GM12878 (cell line): ENCODE measurements at regions not wholly inside any gene's neighbourhood (a gene's known extent, or its start where the extent isn't known, plus 50 kb on each side); places are given as distances from the start of the nearest gene placed in this dataset.

ENCODE experiments used
- ATAC-seq: fragments of 200-7000 bp; cut with Tn5 transposase; 3 replicates; pipeline ENCODE4 v1.9.1; 2020; ENCODE audit warnings: mild to moderate bottlenecking, moderate library complexity
- BruUV-seq: library from RNA; stranded (reverse); fragments of 400-500 nt; replicated peaks from 2 replicates; lab custom pipeline; 2021; lab: Mats Ljungman, UMichigan
- CTCF ChIA-PET: fragments of 300-600 bp; sonication (Branson Sonifier 250); formaldehyde crosslinking; extraction: SDS; loops from one replicate; lab custom pipeline; 2021; ENCODE audit warnings: inconsistent platforms; lab: Yijun Ruan, JAX
- POLR2A ChIA-PET: fragments of 350-600 bp; formaldehyde crosslinking; extraction: SDS; loops from one replicate; lab custom pipeline; 2021; ENCODE audit warnings: inconsistent platforms; lab: Charles Lee
- RAD21 ChIA-PET: fragments of 300-600 bp; sonication (Branson Sonifier 250); formaldehyde crosslinking; loops from one replicate; lab custom pipeline; 2023; ENCODE audit warnings: antibody characterized with exemption; ENCODE audit not compliant: unreplicated experiment; lab: Charles Lee
- SMC1A ChIA-PET: fragments of 300-600 bp; sonication (Branson Sonifier 250); formaldehyde crosslinking; loops from one replicate; lab custom pipeline; 2023; ENCODE audit not compliant: unreplicated experiment, uncharacterized antibody; lab: Charles Lee
- DNase-seq: peaks from one replicate; pipeline ENCODE4 v3.0.0-alpha.2; 2011; ENCODE audit warnings: low read depth, low spot score
- FAIRE-seq: peaks from 3 replicates; lab custom pipeline; 2011; peaks lifted over from hg19 to GRCh38; lab: Jason Lieb, UNC
- H2AFZ ChIP-seq: 2 replicates; pipeline ENCODE4 v1.6.0; 2011; ENCODE audit warnings: low read depth, low read length, control low read depth; ENCODE audit not compliant: control insufficient read depth
- H3K27ac ChIP-seq: 2 replicates; pipeline ENCODE4 v1.5.1; 2011; ENCODE audit warnings: control low read depth; ENCODE audit not compliant: control insufficient read depth, insufficient read depth
- H3K27me3 ChIP-seq, 2 experiments: replicated peaks in 1 of 2; 2 replicates each; pipeline versions ENCODE4 v1.6.0 to v1.6.1; 2011; ENCODE audit warnings: low read length in 1 of 2; ENCODE audit not compliant: control insufficient read depth in 2 of 2, insufficient read depth in 2 of 2
- H3K36me3 ChIP-seq, 2 experiments: 2 replicates each; pipeline ENCODE4 v1.5.1; 2011; ENCODE audit warnings: low read length in 1 of 2; ENCODE audit not compliant: control insufficient read depth in 2 of 2, insufficient read depth in 2 of 2
- H3K4me1 ChIP-seq: 2 replicates; pipeline ENCODE4 v1.6.1; 2011; ENCODE audit warnings: mild to moderate bottlenecking, low read length, moderate library complexity, mixed read lengths; ENCODE audit not compliant: control insufficient read depth, insufficient read depth
- H3K4me2 ChIP-seq: 2 replicates; pipeline ENCODE4 v1.6.0; 2011; ENCODE audit warnings: control low read depth; ENCODE audit not compliant: control insufficient read depth, insufficient read depth
- H3K4me3 ChIP-seq: fragments of 200-600 bp; sonication (generic); 2 replicates; pipeline ENCODE4 v1.5.1; 2016
- H3K79me2 ChIP-seq: 2 replicates; pipeline ENCODE4 v1.6.0; 2011; ENCODE audit warnings: low read length; ENCODE audit not compliant: control insufficient read depth, insufficient read depth
- H3K9ac ChIP-seq: 2 replicates; pipeline ENCODE4 v1.8.0; 2011; ENCODE audit warnings: low read length, control low read depth, mixed read lengths; ENCODE audit not compliant: control insufficient read depth, insufficient read depth
- H3K9me3 ChIP-seq: replicated peaks from 3 replicates; pipeline ENCODE4 v1.5.1; 2011; ENCODE audit warnings: mild to moderate bottlenecking, low read length; ENCODE audit not compliant: control insufficient read depth, insufficient read depth
- H4K20me1 ChIP-seq: 2 replicates; pipeline ENCODE4 v1.6.0; 2011; ENCODE audit not compliant: control insufficient read depth, insufficient read depth
- BACH1 ChIP-seq: fragments of 450-650 bp; IDR thresholded peaks from 2 replicates; pipeline ENCODE4 v1.6.1; 2017; ENCODE audit warnings: mild to moderate bottlenecking, borderline replicate concordance
- CHD4 ChIP-seq: fragments of 200-600 bp; sonication (generic); IDR thresholded peaks from 2 replicates; pipeline ENCODE4 v1.6.1; 2016; ENCODE audit warnings: mild to moderate bottlenecking
- ZBED1 ChIP-seq: IDR thresholded peaks from 2 replicates; pipeline ENCODE4 v1.6.1; 2016; ENCODE audit warnings: borderline replicate concordance
- ZSCAN29 ChIP-seq: fragments of 450-650 bp; IDR thresholded peaks from 2 replicates; pipeline ENCODE4 v1.6.1; 2017; ENCODE audit warnings: mild to moderate bottlenecking, moderate library complexity
- ZZZ3 ChIP-seq: IDR thresholded peaks from 2 replicates; pipeline ENCODE4 v1.6.1; 2011; ENCODE audit warnings: low read depth; ENCODE audit not compliant: control insufficient read depth, insufficient read length
- WGBS: methylation state at CpG from one replicate; pipeline ENCODE4 v1.1.6; 2016; ENCODE audit warnings: low lambda C conversion rate; ENCODE audit not compliant: insufficient replicate concordance, insufficient coverage; ENCODE audit errors: missing lambda C conversion rate; 5-methylcytosine and 5-hydroxymethylcytosine counted together
- in situ Hi-C: fragments of 300-500 bp; cut with MboI; formaldehyde crosslinking; loops from 9 replicates; pipeline ENCODE4 v1.14.3; 2018; ENCODE audit warnings: mixed read lengths
- intact Hi-C: fragments of 100-400 bp; cut with micrococcal nuclease; formaldehyde crosslinking; loops from one replicate; pipeline ENCODE4 v1.14.2; 2022; ENCODE audit not compliant: unreplicated experiment
- TF ChIP-seq, protein P1 (sequence below): fragments of 150-350 bp; IDR thresholded peaks from 2 replicates; pipeline ENCODE4 v1.6.1; 2014; ENCODE audit warnings: mild to moderate bottlenecking, low read depth, low read length
- TF ChIP-seq, protein P2 (sequence below), 3 experiments: IDR thresholded peaks in 2 of 3; conservative IDR thresholded peaks in 1 of 3; 2 replicates each; pipeline ENCODE4 v1.5.1; 2011; ENCODE audit warnings: low read depth in 3 of 3, low read length in 3 of 3, mild to moderate bottlenecking in 3 of 3, control low read depth in 2 of 3, moderate library complexity in 2 of 3, inconsistent platforms in 1 of 3, mixed read lengths in 1 of 3; ENCODE audit not compliant: control insufficient read depth in 2 of 3, insufficient read depth in 1 of 3; ENCODE audit errors: extremely low read depth in 1 of 3
- TF ChIP-seq, protein P3 (sequence below): fragments of 450-650 bp; IDR thresholded peaks from 2 replicates; pipeline ENCODE4 v1.6.1; 2017; ENCODE audit warnings: mild to moderate bottlenecking, moderate library complexity
- TF ChIP-seq, protein P4 (sequence below): IDR thresholded peaks from 2 replicates; pipeline ENCODE4 v1.6.1; 2012; ENCODE audit warnings: improper control_type of control experiment, low read depth, low read length; ENCODE audit not compliant: insufficient replicate concordance

DNA sequence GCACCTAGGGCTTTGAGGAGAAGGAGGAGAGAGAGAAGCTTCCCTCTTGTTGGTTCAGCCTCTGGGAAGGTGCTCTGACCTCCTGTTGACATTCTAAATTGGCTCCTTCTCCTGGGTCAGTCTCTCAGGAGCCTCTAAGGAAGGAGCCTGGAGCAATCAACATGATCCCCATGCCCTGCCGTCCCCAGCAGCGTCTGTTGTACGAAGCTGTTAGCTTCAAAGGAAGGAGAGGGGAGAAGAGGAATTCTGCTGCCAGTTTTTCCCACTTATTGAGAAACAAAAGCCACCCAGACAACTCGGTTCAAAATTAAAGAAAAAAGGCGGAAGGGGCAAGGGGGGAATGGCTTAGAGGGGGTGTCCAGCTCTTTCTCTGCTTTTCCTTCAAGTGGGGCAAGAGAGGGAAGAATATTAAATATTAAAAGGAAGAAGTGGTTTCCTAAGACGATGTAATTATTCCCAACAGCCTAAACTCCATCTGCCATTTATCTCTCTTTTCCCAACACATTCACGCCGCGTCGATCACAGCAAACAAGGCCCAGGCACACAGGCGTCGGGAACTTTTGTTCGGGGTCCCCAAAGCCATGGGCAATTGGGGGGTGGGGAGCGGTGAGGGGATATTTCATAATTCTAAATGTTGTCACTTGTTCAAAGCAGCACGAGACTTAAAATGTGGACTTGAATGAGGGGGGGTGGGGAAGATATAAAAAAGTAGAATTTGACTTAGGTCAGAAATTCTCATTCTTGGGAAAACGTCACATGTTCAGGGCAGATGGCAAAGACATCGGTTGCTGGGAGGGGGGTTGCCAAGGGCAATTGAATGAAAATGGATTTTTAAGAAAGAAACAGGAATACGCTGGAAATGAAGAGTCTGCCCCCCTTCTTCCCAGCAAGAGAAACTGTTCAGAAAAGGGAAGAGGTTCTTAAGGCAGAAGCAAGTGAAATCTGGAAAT, 116.8 kb upstream of the CACNA1A start:
- ATAC-seq, result no peak
- TF ChIP-seq, protein P1, sequence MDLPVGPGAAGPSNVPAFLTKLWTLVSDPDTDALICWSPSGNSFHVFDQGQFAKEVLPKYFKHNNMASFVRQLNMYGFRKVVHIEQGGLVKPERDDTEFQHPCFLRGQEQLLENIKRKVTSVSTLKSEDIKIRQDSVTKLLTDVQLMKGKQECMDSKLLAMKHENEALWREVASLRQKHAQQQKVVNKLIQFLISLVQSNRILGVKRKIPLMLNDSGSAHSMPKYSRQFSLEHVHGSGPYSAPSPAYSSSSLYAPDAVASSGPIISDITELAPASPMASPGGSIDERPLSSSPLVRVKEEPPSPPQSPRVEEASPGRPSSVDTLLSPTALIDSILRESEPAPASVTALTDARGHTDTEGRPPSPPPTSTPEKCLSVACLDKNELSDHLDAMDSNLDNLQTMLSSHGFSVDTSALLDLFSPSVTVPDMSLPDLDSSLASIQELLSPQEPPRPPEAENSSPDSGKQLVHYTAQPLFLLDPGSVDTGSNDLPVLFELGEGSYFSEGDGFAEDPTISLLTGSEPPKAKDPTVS, result no peak
- TF ChIP-seq, protein P2, sequence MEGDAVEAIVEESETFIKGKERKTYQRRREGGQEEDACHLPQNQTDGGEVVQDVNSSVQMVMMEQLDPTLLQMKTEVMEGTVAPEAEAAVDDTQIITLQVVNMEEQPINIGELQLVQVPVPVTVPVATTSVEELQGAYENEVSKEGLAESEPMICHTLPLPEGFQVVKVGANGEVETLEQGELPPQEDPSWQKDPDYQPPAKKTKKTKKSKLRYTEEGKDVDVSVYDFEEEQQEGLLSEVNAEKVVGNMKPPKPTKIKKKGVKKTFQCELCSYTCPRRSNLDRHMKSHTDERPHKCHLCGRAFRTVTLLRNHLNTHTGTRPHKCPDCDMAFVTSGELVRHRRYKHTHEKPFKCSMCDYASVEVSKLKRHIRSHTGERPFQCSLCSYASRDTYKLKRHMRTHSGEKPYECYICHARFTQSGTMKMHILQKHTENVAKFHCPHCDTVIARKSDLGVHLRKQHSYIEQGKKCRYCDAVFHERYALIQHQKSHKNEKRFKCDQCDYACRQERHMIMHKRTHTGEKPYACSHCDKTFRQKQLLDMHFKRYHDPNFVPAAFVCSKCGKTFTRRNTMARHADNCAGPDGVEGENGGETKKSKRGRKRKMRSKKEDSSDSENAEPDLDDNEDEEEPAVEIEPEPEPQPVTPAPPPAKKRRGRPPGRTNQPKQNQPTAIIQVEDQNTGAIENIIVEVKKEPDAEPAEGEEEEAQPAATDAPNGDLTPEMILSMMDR (IDR thresholded peaks at IDR 0.05 in 2 of 3, conservative IDR thresholded peaks at IDR 0.05 in 1 of 3; ENCODE audit: control insufficient read depth in 2 of 3, extremely low read depth in 1 of 3, insufficient read depth in 1 of 3, low read depth in 3 of 3, low read length in 3 of 3), result no peak
- TF ChIP-seq, protein P3, sequence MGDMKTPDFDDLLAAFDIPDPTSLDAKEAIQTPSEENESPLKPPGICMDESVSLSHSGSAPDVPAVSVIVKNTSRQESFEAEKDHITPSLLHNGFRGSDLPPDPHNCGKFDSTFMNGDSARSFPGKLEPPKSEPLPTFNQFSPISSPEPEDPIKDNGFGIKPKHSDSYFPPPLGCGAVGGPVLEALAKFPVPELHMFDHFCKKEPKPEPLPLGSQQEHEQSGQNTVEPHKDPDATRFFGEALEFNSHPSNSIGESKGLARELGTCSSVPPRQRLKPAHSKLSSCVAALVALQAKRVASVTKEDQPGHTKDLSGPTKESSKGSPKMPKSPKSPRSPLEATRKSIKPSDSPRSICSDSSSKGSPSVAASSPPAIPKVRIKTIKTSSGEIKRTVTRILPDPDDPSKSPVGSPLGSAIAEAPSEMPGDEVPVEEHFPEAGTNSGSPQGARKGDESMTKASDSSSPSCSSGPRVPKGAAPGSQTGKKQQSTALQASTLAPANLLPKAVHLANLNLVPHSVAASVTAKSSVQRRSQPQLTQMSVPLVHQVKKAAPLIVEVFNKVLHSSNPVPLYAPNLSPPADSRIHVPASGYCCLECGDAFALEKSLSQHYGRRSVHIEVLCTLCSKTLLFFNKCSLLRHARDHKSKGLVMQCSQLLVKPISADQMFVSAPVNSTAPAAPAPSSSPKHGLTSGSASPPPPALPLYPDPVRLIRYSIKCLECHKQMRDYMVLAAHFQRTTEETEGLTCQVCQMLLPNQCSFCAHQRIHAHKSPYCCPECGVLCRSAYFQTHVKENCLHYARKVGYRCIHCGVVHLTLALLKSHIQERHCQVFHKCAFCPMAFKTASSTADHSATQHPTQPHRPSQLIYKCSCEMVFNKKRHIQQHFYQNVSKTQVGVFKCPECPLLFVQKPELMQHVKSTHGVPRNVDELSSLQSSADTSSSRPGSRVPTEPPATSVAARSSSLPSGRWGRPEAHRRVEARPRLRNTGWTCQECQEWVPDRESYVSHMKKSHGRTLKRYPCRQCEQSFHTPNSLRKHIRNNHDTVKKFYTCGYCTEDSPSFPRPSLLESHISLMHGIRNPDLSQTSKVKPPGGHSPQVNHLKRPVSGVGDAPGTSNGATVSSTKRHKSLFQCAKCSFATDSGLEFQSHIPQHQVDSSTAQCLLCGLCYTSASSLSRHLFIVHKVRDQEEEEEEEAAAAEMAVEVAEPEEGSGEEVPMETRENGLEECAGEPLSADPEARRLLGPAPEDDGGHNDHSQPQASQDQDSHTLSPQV, result no peak
- TF ChIP-seq BACH1 (no peak), ZSCAN29 (no peak), ZBED1 (no peak), ZZZ3 (no peak), CHD4 (no peak)
- TF ChIP-seq, protein P4, sequence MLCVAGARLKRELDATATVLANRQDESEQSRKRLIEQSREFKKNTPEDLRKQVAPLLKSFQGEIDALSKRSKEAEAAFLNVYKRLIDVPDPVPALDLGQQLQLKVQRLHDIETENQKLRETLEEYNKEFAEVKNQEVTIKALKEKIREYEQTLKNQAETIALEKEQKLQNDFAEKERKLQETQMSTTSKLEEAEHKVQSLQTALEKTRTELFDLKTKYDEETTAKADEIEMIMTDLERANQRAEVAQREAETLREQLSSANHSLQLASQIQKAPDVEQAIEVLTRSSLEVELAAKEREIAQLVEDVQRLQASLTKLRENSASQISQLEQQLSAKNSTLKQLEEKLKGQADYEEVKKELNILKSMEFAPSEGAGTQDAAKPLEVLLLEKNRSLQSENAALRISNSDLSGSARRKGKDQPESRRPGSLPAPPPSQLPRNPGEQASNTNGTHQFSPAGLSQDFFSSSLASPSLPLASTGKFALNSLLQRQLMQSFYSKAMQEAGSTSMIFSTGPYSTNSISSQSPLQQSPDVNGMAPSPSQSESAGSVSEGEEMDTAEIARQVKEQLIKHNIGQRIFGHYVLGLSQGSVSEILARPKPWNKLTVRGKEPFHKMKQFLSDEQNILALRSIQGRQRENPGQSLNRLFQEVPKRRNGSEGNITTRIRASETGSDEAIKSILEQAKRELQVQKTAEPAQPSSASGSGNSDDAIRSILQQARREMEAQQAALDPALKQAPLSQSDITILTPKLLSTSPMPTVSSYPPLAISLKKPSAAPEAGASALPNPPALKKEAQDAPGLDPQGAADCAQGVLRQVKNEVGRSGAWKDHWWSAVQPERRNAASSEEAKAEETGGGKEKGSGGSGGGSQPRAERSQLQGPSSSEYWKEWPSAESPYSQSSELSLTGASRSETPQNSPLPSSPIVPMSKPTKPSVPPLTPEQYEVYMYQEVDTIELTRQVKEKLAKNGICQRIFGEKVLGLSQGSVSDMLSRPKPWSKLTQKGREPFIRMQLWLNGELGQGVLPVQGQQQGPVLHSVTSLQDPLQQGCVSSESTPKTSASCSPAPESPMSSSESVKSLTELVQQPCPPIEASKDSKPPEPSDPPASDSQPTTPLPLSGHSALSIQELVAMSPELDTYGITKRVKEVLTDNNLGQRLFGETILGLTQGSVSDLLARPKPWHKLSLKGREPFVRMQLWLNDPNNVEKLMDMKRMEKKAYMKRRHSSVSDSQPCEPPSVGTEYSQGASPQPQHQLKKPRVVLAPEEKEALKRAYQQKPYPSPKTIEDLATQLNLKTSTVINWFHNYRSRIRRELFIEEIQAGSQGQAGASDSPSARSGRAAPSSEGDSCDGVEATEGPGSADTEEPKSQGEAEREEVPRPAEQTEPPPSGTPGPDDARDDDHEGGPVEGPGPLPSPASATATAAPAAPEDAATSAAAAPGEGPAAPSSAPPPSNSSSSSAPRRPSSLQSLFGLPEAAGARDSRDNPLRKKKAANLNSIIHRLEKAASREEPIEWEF, result no peak

More for the DNA sequence above, 116.8 kb upstream of the CACNA1A start:
- peaks cover 2 to 3% of the 10 kb centered on the region in 2 experiments for H3K27me3 ChIP-seq
- H3K4me2 ChIP-seq, result no peak overlapping the region
- WGBS, result 19% methylated on average over 18 of the region's 18 CpGs
- POLR2A ChIA-PET, result no interaction called here
- in situ Hi-C loops (no loop called here), intact Hi-C loops (no loop called here)
- no peak for FAIRE-seq
- H3K4me3 ChIP-seq, result no peak overlapping the region
- H2AFZ ChIP-seq, result no peak overlapping the region
- RAD21 ChIA-PET, result no interaction called here
- no peaks in the 10 kb centered on the region for H3K79me2 ChIP-seq
- BruUV-seq, result no TSS peak
- no peaks in the 10 kb centered on the region for H3K9me3 ChIP-seq
- SMC1A ChIA-PET, result interaction anchor here (0.6 kb wide), 1 partner anchor 319 kb away, joined by 3 read pairs; no protein-coding TSS in a partner anchor
- H4K20me1 ChIP-seq, result no peaks in the 10 kb centered on the region
- DNase-seq, result no peak
- H3K9ac ChIP-seq, result no peak overlapping the region
- H3K36me3 ChIP-seq, result no peaks in the 10 kb centered on the region
- no peaks in the 10 kb centered on the region for H3K4me1 ChIP-seq
- H3K27ac ChIP-seq, result no peak overlapping the region
- CTCF ChIA-PET, result interaction anchor here (1.5 kb wide), 1 partner anchor 98 kb away, joined by 3 read pairs; no protein-coding TSS in a partner anchor
